Stimulated activated naive CD8-positive, alpha-beta T cell treated with anti-CD3 and anti-CD28 coated beads, Interleukin-15, amount 100 ng/mL, for 72 hours (primary cell): ENCODE measurements at regions not wholly inside any gene's neighbourhood (a gene's known extent, or its start where the extent isn't known, plus 50 kb on each side); places are given as distances from the start of the nearest gene placed in this dataset.

Source experiments
- ATAC-seq: fragments of 150-1000 bp; cut with Tn5 transposase; 2 replicates; pipeline ENCODE4 v1.10.0; 2021; ENCODE audit warnings: mild to moderate bottlenecking, moderate library complexity
- DNase-seq, 2 donors: peaks; one replicate each; pipeline ENCODE4 v3.0.0; 2021 to 2022
- H3K27ac Mint-ChIP-seq, 2 donors: one replicate each; pipeline ENCODE4 v1.8.0; 2022; ENCODE audit warnings: mild to moderate bottlenecking in 2 of 2, mixed read lengths in 2 of 2, moderate library complexity in 2 of 2
- H3K27me3 Mint-ChIP-seq: one replicate; pipeline ENCODE4 v1.8.0; 2022; ENCODE audit warnings: mixed read lengths
- H3K4me1 Mint-ChIP-seq: one replicate; pipeline ENCODE4 v1.8.0; 2022; ENCODE audit warnings: mild to moderate bottlenecking, mixed read lengths
- H3K4me3 Mint-ChIP-seq, 2 donors: one replicate each; pipeline ENCODE4 v1.8.0; 2022; ENCODE audit warnings: mild to moderate bottlenecking in 2 of 2, mixed read lengths in 2 of 2, moderate library complexity in 1 of 2
- H3K9me3 Mint-ChIP-seq, 2 donors: one replicate each; pipeline ENCODE4 v1.8.0; 2022; ENCODE audit warnings: mixed read lengths in 2 of 2

GRCh38 chr6:15730922-15731321, 68.1 kb upstream of the DTNBP1 start:
- Mint-ChIP-seq H3K9me3 (no peaks in the 10 kb centered on the region), H3K27ac (peak overlapping the region in 1 of 2 donors; percentile 66), H3K4me1 (peaks cover 42% of the 10 kb centered on the region), H3K4me3 (no peak overlapping the region), H3K27me3 (peaks cover 12% of the 10 kb centered on the region)
- ATAC-seq (no peak), DNase-seq (no peak)

GRCh38 chr6:15730442-15730841, 67.6 kb upstream of the DTNBP1 start:
- H3K27me3 Mint-ChIP-seq: peaks cover 12% of the 10 kb centered on the region
- no peaks in the 10 kb centered on the region for H3K9me3 Mint-ChIP-seq
- H3K27ac Mint-ChIP-seq: no peak overlapping the region
- peaks cover 38% of the 10 kb centered on the region for H3K4me1 Mint-ChIP-seq
- ATAC-seq (no peak), DNase-seq (no peak)
- H3K4me3 Mint-ChIP-seq: no peak overlapping the region

- no peak for DNase-seq
- Mint-ChIP-seq H3K4me1 (peaks cover 11% of the 10 kb centered on the region), H3K4me3 (no peak overlapping the region), H3K27me3 (no peaks in the 10 kb centered on the region), H3K27ac (no peak overlapping the region), H3K9me3 (peaks cover 0 to 12% of the 10 kb centered on the region in 2 donors)
- no peak for ATAC-seq
Measured at GRCh38 chr6:15722731-15723130, 59.9 kb upstream of the DTNBP1 start.

- ATAC-seq (no peak), DNase-seq (no peak)
- Mint-ChIP-seq H3K4me1 (peaks cover 16% of the 10 kb centered on the region), H3K27me3 (no peaks in the 10 kb centered on the region), H3K27ac (no peak overlapping the region), H3K9me3 (peaks cover 4 to 14% of the 10 kb centered on the region in 2 donors), H3K4me3 (no peak overlapping the region)
Measured at GRCh38 chr6:15716889-15717288, 54.1 kb upstream of the DTNBP1 start.

- H3K9me3 Mint-ChIP-seq: peaks cover 4 to 14% of the 10 kb centered on the region in 2 donors
- peaks cover 16% of the 10 kb centered on the region for H3K4me1 Mint-ChIP-seq
- no peak overlapping the region for H3K27ac Mint-ChIP-seq
- DNase-seq: no peak
- no peaks in the 10 kb centered on the region for H3K27me3 Mint-ChIP-seq
- no peak for ATAC-seq
- H3K4me3 Mint-ChIP-seq: no peak overlapping the region
Measured at GRCh38 chr6:15715851-15716250, 53.0 kb upstream of the DTNBP1 start.

GRCh38 chr6:15715060-15715459, 52.2 kb upstream of the DTNBP1 start:
- Mint-ChIP-seq H3K4me3 (no peak overlapping the region), H3K4me1 (peaks cover 16% of the 10 kb centered on the region), H3K27ac (peak overlapping the region; percentile 28 to 68), H3K9me3 (peaks cover 4 to 14% of the 10 kb centered on the region in 2 donors), H3K27me3 (peaks cover under 1% of the 10 kb centered on the region)
- ATAC-seq (peak; percentile 95), DNase-seq (peak; percentile 8 to 26)

DNA sequence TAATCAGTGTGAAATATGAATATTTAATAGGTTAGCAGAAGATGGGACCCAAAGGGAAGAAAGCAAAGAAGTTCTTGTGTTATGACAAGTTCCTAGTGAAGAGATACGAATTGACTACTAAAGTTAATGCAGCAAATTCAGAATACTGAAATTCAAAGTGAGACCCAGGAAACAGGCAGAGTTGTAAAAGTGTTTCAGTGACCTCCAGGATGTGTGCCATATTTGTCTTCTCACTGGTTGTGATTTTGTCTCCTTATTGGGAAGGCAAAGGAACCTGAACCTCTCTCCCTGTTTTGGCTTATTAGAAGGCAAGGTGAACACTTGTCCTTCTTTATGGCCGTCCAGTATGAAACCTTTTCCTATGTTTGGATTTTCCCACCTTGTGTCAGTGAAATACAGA, 51.8 kb upstream of the DTNBP1 start:
- Mint-ChIP-seq H3K4me1 (peaks cover 16% of the 10 kb centered on the region), H3K9me3 (peaks cover 4 to 14% of the 10 kb centered on the region in 2 donors), H3K27ac (peak overlapping the region; percentile 12 to 28), H3K27me3 (peaks cover 4% of the 10 kb centered on the region), H3K4me3 (no peak overlapping the region)
- ATAC-seq: peak; percentile 38
- no peak for DNase-seq

GRCh38 chr6:15713325-15713724, 50.5 kb upstream of the DTNBP1 start:
- Mint-ChIP-seq H3K4me3 (no peak overlapping the region), H3K27me3 (peaks cover 9% of the 10 kb centered on the region), H3K4me1 (peaks cover 16% of the 10 kb centered on the region), H3K27ac (no peak overlapping the region), H3K9me3 (peaks cover 4 to 14% of the 10 kb centered on the region in 2 donors)
- ATAC-seq (no peak), DNase-seq (no peak)

DNA sequence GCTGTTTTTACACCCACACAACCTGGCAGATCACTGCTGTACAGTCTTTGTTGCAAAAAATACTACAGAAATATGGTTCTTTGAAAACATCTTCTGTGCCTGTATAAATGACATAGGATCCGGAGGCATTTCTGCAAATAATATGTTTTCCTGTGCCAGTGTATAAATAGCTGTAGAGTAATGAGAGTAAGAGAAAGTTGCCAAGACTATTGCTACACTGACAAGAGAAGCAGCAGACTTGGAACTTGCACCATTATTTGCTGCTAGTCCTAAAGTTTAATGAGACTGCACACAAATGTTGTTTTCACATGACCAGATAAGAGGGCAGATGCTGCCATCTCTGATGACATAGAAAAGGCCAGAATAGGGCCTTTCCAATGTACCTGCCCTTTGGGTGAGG, 50.0 kb upstream of the DTNBP1 start:
- no peak for DNase-seq
- no peak for ATAC-seq
- Mint-ChIP-seq H3K9me3 (peaks cover 4 to 14% of the 10 kb centered on the region in 2 donors), H3K27me3 (peaks cover 9% of the 10 kb centered on the region), H3K27ac (no peak overlapping the region), H3K4me1 (peaks cover 16% of the 10 kb centered on the region), H3K4me3 (no peak overlapping the region)
